AG09319 (cell line): ENCODE measurements at regions not wholly inside any gene's neighbourhood (a gene's known extent, or its start where the extent isn't known, plus 50 kb on each side); places are given as distances from the start of the nearest gene placed in this dataset.

ENCODE experiments used
- DNase-seq: peaks from one replicate; pipeline ENCODE4 v3.0.0-alpha.2; 2010; ENCODE audit warnings: low read depth; ENCODE audit errors: extremely low read depth
- CTCF ChIP-seq: IDR thresholded peaks from 2 replicates; pipeline ENCODE4 v1.5.1; 2011; ENCODE audit warnings: low read depth, mild to moderate bottlenecking, inconsistent platforms, low read length, moderate library complexity

GRCh38 chr7:21276471-21277035 lies 151.3 kb upstream of the SP4 start:
- no peak for DNase-seq
- TF ChIP-seq CTCF = no peak

GRCh38 chr7:21278944-21279343 lies 148.9 kb upstream of the SP4 start:
- DNase-seq = no peak
- TF ChIP-seq CTCF = no peak

DNA sequence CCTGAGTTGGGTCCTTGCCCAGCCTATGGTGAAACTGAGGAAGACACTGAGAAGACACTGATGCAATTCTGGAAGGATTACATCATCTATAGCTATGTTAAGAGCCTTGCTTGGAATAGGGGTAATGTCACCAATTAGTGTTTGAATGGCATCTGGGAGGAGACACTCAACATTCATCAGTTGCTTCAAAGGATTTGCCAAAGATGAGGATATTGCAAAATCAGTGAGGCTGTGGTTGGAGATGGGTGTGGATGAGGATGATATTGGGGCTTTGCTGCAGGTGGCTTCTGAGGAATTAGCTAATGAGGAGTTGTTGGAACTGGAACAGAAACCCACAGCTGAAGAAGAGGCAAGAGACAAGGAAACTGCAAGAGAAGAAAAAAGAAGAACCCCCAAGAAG lies 146.7 kb upstream of the SP4 start:
- DNase-seq = no peak
- no peak for TF ChIP-seq CTCF

- TF ChIP-seq CTCF = no peak
- no peak for DNase-seq
Observed at GRCh38 chr7:21293771-21294170, 134.1 kb upstream of the SP4 start.

DNA sequence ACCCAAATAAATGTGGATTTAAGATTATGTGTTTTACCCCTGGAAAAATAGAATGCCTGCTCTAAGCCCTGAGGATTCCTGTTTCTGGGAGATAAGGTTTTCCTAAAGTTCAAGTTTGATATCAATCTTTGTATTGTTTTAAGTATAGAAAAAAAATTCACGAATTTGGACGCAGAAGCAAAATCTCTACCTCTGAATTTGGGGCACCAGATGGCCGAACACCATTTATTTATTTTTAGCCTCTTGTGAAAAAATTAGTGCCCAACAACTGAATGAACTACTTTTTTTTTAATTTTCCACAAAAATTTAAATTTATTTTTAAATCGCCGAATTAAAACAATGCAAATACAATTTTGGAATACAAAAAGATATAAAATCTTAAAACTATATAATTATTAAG lies 128.1 kb upstream of the SP4 start:
- no peak for TF ChIP-seq CTCF
- DNase-seq = no peak

GRCh38 chr7:21300692-21301091 lies 127.2 kb upstream of the SP4 start:
- no peak for DNase-seq
- TF ChIP-seq CTCF = no peak

GRCh38 chr7:21304808-21305375 lies 123.0 kb upstream of the SP4 start:
- TF ChIP-seq CTCF = no peak
- no peak for DNase-seq
